HAP-1 (cell line): ENCODE measurements at regions not wholly inside any gene's neighbourhood (a gene's known extent, or its start where the extent isn't known, plus 50 kb on each side); places are given as distances from the start of the nearest gene placed in this dataset.

ENCODE experiments used
- DNase-seq, 2 experiments: peaks; one replicate each; pipeline ENCODE4 v3.0.0-alpha.2; 2016 to 2020; ENCODE audit warnings: low spot score in 2 of 2
- H3K27me3 ChIP-seq: fragments of 250-450 bp; sonication (Bioruptor Pico); 2 replicates; pipeline ENCODE4 v1.5.1; 2020; ENCODE audit warnings: low read depth, mild to moderate bottlenecking, moderate library complexity
- H3K36me3 ChIP-seq: fragments of 250-450 bp; sonication (Bioruptor Pico); replicated peaks from 2 replicates; pipeline ENCODE4 v1.5.1; 2020; ENCODE audit warnings: mild to moderate bottlenecking
- H3K4me1 ChIP-seq: fragments of 250-450 bp; sonication (Bioruptor Pico); 2 replicates; pipeline ENCODE4 v1.5.1; 2020; ENCODE audit warnings: mild to moderate bottlenecking
- H3K4me3 ChIP-seq: fragments of 250-450 bp; sonication (Bioruptor Pico); 2 replicates; pipeline ENCODE4 v1.5.1; 2020; ENCODE audit warnings: mild to moderate bottlenecking, moderate library complexity
- H3K9me3 ChIP-seq: fragments of 250-450 bp; sonication (Bioruptor Pico); 2 replicates; pipeline ENCODE4 v1.5.1; 2020; ENCODE audit warnings: mild to moderate bottlenecking, moderate library complexity
- in situ Hi-C: fragments of 300-500 bp; cut with MboI; formaldehyde crosslinking; loops from 3 replicates; pipeline ENCODE4 v1.14.3; 2020; ENCODE audit warnings: low sequenced_read_pairs, inconsistent platforms, mixed read lengths

DNA sequence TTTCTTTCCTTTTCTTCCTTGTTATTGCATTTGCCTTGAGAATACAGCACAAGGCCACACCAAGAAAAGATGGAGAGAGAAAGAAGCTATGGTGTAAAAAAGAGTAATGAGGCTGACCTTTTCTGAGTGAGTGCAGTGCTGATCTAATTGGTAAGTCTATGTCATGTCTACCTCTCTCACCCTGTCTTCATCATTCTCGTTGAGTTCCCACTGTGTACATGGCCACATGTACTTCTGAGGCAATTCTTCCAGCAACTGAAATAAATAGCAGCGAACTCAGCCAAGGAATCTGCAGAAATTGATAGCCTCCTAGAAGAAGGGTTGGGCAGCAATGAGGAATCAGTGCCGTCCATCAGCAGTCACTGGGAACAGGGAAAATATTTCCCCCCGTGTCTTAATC lies 367.2 kb upstream of the SPTLC3 start:
- DNase-seq = no peak
- in situ Hi-C loops = no loop called here
- Histone ChIP-seq H3K9me3 (no peaks in the 10 kb centered on the region), H3K4me3 (no peak overlapping the region), H3K36me3 (no peaks in the 10 kb centered on the region), H3K4me1 (no peaks in the 10 kb centered on the region), H3K27me3 (no peaks in the 10 kb centered on the region; the same call in 1 of the 2 replicates)

DNA sequence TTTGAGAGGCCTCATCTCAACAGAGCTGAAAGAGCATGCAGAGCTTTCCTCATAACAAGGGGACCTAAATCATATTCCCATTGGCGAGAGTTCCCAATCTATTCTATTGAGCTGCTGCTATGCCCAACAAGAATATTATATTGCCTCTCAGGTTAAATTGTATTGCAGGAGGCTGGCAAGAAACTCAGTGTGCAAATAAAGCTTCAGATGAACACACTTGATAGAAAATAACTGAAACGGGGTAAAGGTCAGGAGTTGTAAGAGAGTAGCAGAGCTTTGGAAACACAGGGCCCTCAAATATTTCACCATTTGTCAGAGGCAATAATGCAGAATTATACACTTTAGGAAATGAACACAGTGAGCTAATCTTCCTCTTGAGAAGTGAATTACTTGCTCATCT lies 364.3 kb upstream of the SPTLC3 start:
- H3K36me3 ChIP-seq = no peaks in the 10 kb centered on the region
- no peak for DNase-seq
- in situ Hi-C loops = no loop called here
- no peak overlapping the region for H3K4me3 ChIP-seq
- no peaks in the 10 kb centered on the region for H3K9me3 ChIP-seq
- no peaks in the 10 kb centered on the region for H3K4me1 ChIP-seq
- H3K27me3 ChIP-seq = no peaks in the 10 kb centered on the region

DNA sequence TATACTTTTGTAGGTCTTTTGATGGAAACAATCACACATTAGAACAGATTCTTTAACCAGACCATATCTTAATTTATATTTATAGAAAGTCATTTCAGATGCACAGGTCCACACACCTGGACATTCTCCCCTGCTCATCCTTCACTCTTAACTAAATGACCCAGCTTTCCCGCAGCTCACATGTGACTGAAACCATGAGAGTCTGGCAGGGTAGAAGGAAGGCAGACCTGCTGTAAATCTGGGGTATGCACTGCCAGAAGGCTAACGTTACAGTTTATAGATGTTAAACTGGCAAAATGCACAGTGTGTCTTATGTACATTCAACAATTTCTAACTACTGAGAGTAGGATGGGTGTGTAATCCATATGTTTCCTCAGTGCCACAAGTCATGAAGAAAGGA lies 359.5 kb upstream of the SPTLC3 start:
- Histone ChIP-seq H3K27me3 (no peaks in the 10 kb centered on the region), H3K4me3 (no peak overlapping the region), H3K9me3 (no peaks in the 10 kb centered on the region), H3K36me3 (no peaks in the 10 kb centered on the region), H3K4me1 (no peaks in the 10 kb centered on the region)
- DNase-seq = no peak
- in situ Hi-C loops = no loop called here

DNA sequence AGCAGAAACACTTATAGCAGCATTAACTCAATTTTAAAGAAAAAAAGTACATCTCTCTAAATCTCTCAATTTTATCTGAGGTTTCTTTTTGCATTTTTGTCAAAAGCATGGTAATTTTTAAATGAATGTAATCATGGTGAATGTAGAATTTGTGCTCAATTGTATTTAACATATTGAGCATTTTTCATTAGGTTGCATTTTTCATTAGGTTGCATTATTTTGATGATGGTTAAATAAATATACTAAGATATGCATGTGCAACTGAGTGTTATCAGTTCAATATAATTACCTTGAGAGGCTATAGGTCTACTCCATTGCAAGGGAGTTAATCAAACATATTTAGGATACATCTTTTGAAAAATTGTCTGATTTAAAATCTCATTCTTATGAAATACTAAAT lies 355.1 kb upstream of the SPTLC3 start:
- H3K27me3 ChIP-seq = no peaks in the 10 kb centered on the region
- in situ Hi-C loops = no loop called here
- H3K9me3 ChIP-seq = no peaks in the 10 kb centered on the region
- H3K4me3 ChIP-seq = no peak overlapping the region
- DNase-seq = no peak
- no peaks in the 10 kb centered on the region for H3K4me1 ChIP-seq
- H3K36me3 ChIP-seq = no peaks in the 10 kb centered on the region

DNA sequence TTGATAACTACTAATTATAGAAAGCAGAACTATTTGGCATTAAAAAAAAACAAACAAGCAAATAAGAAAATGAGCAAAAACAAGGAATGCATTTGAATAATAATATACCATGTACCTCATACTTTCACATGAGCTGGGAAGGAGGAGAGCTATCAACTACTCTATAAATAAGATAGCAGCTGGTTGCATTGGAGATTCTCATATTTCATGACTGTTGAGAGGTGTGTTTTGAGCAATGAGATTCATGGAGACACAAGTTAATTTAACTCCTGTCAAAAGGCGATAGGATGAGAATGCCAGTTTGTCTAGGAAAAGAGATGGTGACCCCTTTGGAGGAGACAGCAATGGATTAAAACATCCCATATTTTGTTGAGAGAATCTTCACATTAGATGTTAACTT lies 348.8 kb upstream of the SPTLC3 start:
- no peaks in the 10 kb centered on the region for H3K4me1 ChIP-seq
- H3K9me3 ChIP-seq = no peaks in the 10 kb centered on the region
- in situ Hi-C loops = no loop called here
- H3K36me3 ChIP-seq = no peaks in the 10 kb centered on the region
- DNase-seq = no peak
- H3K4me3 ChIP-seq = no peak overlapping the region
- H3K27me3 ChIP-seq = no peaks in the 10 kb centered on the region

DNA sequence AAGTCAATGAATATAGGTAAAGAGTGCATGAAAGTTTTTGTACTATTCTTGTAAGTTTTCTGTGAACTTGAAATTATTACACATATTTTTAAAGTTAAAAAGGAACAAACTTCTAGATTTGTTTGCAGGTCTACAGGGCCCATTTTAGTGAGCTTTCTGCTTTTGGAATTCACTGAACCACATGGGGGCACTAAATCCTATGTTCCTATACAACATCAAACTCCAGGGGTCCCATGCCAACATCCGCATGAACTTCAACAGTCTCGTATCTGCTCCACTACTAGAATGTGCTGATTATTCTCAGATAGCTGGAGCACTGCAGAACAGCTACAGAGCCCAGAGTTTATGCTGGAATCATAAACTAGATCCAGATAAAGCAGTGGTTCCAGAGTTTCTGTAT lies 347.9 kb upstream of the SPTLC3 start:
- Histone ChIP-seq H3K36me3 (no peaks in the 10 kb centered on the region), H3K9me3 (no peaks in the 10 kb centered on the region), H3K4me1 (no peaks in the 10 kb centered on the region), H3K27me3 (no peaks in the 10 kb centered on the region), H3K4me3 (no peak overlapping the region)
- DNase-seq = peak; percentile 46 to 50
- in situ Hi-C loops = no loop called here

DNA sequence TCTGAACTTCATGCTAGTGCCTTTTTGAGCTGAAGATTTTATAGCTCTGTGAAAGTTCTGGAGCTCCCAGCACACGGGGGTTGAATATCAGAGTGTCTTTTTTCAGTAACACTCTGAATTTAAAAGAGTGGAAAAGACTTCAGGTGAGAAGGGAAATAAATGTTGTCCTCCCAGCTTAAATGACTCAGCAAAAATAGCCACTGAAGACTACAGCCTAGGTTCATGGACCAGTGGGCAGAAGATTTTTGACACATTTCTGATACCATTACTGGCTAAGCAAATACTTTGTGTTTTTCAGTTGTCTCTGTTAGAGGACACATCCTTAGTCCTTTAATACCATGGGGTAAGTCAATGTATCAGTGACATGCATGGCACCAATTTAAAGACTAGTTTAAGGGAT lies 338.5 kb upstream of the SPTLC3 start:
- Histone ChIP-seq H3K4me3 (no peak overlapping the region), H3K36me3 (no peaks in the 10 kb centered on the region), H3K4me1 (no peaks in the 10 kb centered on the region), H3K27me3 (no peaks in the 10 kb centered on the region), H3K9me3 (no peaks in the 10 kb centered on the region)
- no peak for DNase-seq
- in situ Hi-C loops = no loop called here

DNA sequence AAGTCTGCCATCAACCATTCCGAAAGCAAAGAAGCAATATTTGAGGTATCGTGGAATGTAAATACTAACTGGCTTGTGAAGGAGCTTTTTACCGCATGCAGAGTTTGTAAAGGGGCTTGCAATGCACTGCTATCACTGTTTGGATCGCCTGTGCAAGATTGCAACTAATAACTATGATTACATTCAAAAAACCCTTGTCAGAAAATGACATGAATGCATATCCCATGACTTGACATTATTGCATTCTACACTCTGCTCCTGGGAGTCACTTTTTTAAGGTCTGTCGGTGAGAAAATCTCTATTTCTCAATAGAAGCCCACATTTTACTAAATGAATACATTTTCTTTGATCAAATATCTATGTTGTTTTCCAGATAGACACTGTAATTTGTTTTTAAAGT lies 335.4 kb upstream of the SPTLC3 start:
- DNase-seq = no peak

DNA sequence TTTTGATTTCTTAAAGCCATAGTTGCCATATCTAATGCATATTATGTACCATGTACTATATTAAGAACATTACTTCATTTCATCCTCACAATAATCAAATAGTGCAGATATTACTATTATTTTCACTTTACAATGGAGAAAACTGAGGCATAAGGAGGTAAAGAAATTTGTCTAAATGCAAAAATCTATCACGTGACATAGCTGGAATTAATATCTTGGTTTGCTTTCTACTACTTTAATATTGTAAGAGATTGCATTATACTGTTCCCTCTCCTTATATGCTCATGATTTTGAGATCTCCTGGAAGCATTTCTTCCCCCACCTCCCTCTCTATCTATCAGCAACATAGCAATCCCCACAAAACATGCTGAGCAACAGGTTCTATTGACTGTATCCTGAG lies 330.8 kb upstream of the SPTLC3 start:
- Histone ChIP-seq H3K9me3 (no peaks in the 10 kb centered on the region), H3K4me3 (no peak overlapping the region), H3K4me1 (no peaks in the 10 kb centered on the region), H3K36me3 (no peaks in the 10 kb centered on the region), H3K27me3 (no peaks in the 10 kb centered on the region)
- no peak for DNase-seq
- in situ Hi-C loops = no loop called here

More for the DNA sequence above, 335.4 kb upstream of the SPTLC3 start:
- no peaks in the 10 kb centered on the region for H3K36me3 ChIP-seq
- H3K27me3 ChIP-seq = no peaks in the 10 kb centered on the region
- H3K9me3 ChIP-seq = no peaks in the 10 kb centered on the region
- H3K4me3 ChIP-seq = no peak overlapping the region
- no peaks in the 10 kb centered on the region for H3K4me1 ChIP-seq
- in situ Hi-C loops = no loop called here

DNA sequence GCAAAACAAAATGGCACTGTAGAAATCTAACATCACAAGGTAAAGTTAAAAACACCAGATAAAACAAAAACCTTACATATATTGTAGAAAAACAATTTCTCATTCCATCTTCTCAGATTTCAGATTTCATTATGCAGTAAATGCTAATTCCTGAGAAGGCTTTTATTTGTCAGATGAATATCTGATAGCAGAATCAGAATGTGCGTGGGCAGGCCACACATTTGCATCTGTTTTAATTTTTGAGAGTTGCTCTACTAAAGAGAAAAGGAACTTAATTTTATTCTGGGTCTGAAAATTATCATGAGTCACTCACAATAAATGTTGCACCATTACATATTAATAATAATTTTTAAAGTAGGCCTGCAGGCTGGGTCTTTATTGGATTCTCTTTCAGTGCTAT lies 329.3 kb upstream of the SPTLC3 start:
- Histone ChIP-seq H3K4me1 (no peaks in the 10 kb centered on the region), H3K36me3 (no peaks in the 10 kb centered on the region), H3K4me3 (no peak overlapping the region), H3K27me3 (no peaks in the 10 kb centered on the region), H3K9me3 (no peaks in the 10 kb centered on the region)
- no peak for DNase-seq
- in situ Hi-C loops = no loop called here

DNA sequence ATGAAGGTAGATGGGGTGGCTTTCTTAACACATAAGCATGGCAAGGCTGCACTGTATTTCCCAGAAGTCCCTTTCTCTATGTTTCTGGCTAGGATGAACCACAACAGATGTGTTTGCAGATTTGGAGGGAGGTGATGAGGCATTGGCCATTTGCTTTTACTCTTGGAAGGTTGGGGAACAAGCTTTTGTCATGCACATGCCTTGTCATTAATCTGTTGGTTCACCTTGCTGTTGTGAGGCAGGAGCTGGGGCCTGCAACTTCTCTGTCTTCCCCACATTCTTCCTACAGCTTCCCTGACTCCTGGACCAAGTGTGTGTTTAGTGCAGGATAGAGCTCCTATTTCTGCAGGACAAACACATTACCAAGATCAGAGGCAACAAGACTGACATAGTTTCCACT lies 326.2 kb upstream of the SPTLC3 start:
- no peak overlapping the region for H3K4me3 ChIP-seq
- no peaks in the 10 kb centered on the region for H3K36me3 ChIP-seq
- in situ Hi-C loops = no loop called here
- H3K27me3 ChIP-seq = no peaks in the 10 kb centered on the region
- H3K9me3 ChIP-seq = no peaks in the 10 kb centered on the region
- H3K4me1 ChIP-seq = no peaks in the 10 kb centered on the region
- DNase-seq = no peak

DNA sequence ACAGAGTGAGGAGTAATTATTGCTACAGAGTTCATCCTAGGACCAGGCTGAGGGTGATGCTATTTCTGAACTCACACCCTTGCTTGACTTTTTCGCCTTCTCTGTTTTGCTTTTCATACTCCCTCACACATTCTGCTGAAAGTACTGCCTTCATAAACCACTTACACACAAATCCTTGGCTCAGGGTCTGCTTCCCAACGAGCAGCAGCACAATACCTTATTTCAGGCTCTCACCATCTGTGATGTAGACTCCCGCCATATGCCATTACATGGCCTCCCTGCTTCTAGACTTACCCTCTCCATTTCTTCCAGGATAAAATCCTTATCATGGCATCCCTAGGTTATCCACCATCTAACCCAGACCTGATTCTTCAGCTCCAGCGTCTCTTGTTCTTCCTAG lies 321.3 kb upstream of the SPTLC3 start:
- no peaks in the 10 kb centered on the region for H3K9me3 ChIP-seq
- in situ Hi-C loops = no loop called here
- H3K36me3 ChIP-seq = no peaks in the 10 kb centered on the region
- H3K27me3 ChIP-seq = no peaks in the 10 kb centered on the region
- DNase-seq = no peak
- no peaks in the 10 kb centered on the region for H3K4me1 ChIP-seq
- H3K4me3 ChIP-seq = no peak overlapping the region

DNA sequence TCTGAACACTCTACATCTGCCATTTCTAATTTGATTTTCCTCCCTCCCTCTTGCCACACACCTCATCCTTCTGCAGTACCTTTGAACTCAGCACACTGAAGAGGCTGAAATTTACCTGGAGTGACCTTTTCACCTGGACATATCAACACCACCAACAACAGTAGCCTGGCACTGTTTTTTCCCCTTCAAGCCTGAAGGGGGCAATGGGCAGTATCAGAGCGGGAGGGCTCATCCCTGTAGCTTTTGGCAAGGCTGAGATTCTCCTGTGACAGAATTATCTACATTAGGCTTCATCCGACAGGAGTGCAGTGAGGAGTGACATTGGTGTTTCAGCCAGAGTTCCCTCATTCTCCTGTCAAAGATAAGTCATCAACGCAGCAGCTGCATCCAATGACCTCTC lies 312.8 kb upstream of the SPTLC3 start:
- no peaks in the 10 kb centered on the region for H3K4me1 ChIP-seq
- H3K27me3 ChIP-seq = no peaks in the 10 kb centered on the region
- no peak overlapping the region for H3K4me3 ChIP-seq
- no peak for DNase-seq
- no peaks in the 10 kb centered on the region for H3K9me3 ChIP-seq
- H3K36me3 ChIP-seq = no peaks in the 10 kb centered on the region
- in situ Hi-C loops = no loop called here

DNA sequence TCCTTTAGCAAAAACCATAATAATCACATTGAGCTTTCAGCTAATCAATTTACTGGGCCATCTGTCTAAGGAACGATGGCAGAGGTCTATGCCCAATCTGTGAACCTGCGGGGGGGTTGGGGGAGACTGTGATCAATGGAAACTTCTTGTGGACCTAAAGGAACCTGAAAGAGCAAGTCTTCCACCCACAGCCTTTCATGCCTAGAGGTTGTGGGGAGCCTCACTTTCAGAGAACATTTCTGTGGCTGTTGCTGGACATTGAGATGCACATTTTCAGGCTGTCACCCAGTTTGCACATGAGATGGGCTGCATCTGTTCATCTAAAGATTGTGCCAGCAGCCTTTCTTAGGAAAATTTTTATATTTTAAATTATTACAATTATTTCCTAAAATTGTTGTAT lies 310.0 kb upstream of the SPTLC3 start:
- no peak for DNase-seq

DNA sequence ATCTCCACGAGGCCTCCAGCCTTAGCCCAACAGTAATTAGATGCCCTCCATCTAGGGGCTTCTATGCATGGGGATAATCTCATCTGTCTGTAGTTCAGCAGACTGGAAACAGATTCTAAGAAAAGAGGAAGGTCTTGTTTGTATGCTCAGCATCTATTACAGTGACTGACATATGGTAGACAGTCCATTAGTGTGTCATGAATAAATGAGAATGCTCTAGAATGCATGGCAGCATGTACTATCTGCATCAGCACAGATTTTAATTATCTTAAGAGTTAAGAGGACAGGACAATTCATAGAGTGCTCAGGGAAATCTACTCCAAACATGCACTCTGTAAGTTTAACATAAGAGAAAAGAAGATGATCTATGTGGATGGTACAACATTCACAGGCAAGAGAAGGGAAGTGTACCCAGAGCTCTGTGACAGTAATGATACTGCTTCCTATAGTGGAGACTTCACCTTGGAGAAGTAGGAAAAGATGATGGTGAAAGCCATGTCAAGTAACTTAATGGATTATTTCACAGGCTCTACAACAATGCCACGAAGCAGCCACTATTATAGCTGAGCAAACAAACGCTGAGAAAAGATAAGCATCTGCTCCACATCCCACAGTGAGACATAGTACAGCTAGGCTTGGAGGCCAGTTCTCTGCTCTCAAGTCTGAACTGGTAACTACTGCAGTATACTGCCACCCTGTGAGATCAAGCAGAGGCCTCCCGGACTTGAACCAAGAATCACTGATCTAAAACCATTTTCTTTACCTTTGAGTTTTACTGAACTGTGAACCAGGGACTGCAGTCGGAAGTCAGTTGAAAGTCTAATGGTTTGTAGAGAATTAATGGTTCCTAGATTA lies 309.2 kb upstream of the SPTLC3 start:
- no peak overlapping the region for H3K4me3 ChIP-seq
- H3K36me3 ChIP-seq = no peaks in the 10 kb centered on the region
- DNase-seq = no peak
- H3K27me3 ChIP-seq = no peaks in the 10 kb centered on the region
- no peaks in the 10 kb centered on the region for H3K4me1 ChIP-seq
- in situ Hi-C loops = no loop called here
- H3K9me3 ChIP-seq = no peaks in the 10 kb centered on the region

More for the DNA sequence above, 310.0 kb upstream of the SPTLC3 start:
- H3K4me3 ChIP-seq = no peak overlapping the region
- in situ Hi-C loops = no loop called here
- no peaks in the 10 kb centered on the region for H3K9me3 ChIP-seq
- H3K36me3 ChIP-seq = no peaks in the 10 kb centered on the region
- no peaks in the 10 kb centered on the region for H3K4me1 ChIP-seq
- H3K27me3 ChIP-seq = no peaks in the 10 kb centered on the region
